ENCODE measurements at regions not wholly inside any gene's neighbourhood (a gene's known extent, or its start where the extent isn't known, plus 50 kb on each side); places are given as distances from the start of the nearest gene placed in this dataset.

DNA sequence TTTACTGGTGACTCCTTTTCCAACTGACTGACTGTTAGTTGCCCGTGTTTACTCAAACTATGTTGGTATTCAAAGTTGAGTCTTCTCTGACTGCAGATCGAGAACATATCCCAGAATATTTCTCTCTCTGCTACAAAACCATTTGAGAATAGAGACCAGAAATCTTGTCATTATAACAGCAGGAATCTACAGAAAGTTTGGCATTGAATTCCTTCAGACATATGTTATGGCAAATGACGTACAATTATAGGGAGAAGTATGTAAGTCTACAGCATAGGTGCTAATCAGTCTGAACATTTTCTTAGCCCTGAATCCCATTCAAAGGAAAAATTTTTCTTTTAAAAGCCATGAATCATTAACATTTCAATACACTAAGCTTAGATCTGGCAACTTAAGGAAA is 239.8 kb upstream of the SOX9 start:
- TF ChIP-seq, protein P1, sequence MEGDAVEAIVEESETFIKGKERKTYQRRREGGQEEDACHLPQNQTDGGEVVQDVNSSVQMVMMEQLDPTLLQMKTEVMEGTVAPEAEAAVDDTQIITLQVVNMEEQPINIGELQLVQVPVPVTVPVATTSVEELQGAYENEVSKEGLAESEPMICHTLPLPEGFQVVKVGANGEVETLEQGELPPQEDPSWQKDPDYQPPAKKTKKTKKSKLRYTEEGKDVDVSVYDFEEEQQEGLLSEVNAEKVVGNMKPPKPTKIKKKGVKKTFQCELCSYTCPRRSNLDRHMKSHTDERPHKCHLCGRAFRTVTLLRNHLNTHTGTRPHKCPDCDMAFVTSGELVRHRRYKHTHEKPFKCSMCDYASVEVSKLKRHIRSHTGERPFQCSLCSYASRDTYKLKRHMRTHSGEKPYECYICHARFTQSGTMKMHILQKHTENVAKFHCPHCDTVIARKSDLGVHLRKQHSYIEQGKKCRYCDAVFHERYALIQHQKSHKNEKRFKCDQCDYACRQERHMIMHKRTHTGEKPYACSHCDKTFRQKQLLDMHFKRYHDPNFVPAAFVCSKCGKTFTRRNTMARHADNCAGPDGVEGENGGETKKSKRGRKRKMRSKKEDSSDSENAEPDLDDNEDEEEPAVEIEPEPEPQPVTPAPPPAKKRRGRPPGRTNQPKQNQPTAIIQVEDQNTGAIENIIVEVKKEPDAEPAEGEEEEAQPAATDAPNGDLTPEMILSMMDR (IDR thresholded peaks at IDR 0.05; ENCODE audit: low read depth, low read length, missing control alignments), result no peak
- in situ Hi-C loops (cut with HindIII; ENCODE audit: low sequenced_read_pairs), result no loop called here
- no peak for DNase-seq (ENCODE audit: low read depth)
- no peak overlapping the region for H3K4me3 ChIP-seq (ENCODE audit: low read depth, low read length)

DNA sequence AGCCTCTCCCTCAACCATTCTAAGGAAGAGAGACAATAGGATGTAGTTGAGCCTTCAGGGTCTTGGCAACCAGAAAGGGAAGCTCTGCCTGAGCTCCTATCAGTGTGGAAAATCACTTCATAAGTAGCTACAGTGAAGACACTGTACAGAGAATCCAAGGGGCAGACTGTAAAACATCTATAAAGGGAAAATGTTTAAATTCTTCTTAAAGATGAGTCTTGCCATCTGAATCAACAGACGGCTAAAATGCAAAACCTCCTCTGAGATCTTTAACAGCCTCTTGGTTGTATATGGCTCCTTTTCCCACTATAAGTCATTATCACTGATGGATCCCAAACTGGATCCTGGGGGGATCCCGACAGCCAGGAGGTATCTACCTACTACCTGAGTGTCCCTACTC is 239.2 kb upstream of the SOX9 start:
- TF ChIP-seq, protein P1 (IDR thresholded peaks at IDR 0.05; ENCODE audit: low read depth, low read length, missing control alignments), result no peak
- DNase-seq (ENCODE audit: low read depth), result no peak
- in situ Hi-C loops (cut with HindIII; ENCODE audit: low sequenced_read_pairs), result no loop called here
- no peak overlapping the region for H3K4me3 ChIP-seq (ENCODE audit: low read depth, low read length)

DNA sequence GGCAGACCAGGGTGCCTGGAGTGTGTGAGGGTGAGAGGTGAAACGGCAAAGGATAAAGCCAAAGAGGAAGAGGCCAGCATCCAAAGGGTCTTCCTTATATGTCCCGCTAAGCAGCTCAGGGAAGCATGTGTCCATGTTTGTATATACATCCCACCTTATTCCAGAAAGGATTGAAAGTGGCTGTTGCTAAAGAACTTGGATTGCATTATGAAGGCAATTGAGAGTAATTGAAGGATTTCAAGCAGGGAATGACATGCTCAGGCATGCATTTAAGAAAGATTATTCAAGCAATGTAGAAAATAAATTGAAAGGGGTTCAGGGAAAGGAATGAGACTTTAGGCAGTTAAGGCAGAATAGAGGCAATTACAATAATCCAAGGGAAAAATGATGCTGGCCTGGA is 237.6 kb upstream of the SOX9 start:
- in situ Hi-C loops (cut with HindIII; ENCODE audit: low sequenced_read_pairs), result no loop called here
- no peak overlapping the region for H3K4me3 ChIP-seq (ENCODE audit: low read depth, low read length)
- TF ChIP-seq, protein P1 (IDR thresholded peaks at IDR 0.05; ENCODE audit: low read depth, low read length, missing control alignments), result no peak
- DNase-seq (ENCODE audit: low read depth), result no peak

DNA sequence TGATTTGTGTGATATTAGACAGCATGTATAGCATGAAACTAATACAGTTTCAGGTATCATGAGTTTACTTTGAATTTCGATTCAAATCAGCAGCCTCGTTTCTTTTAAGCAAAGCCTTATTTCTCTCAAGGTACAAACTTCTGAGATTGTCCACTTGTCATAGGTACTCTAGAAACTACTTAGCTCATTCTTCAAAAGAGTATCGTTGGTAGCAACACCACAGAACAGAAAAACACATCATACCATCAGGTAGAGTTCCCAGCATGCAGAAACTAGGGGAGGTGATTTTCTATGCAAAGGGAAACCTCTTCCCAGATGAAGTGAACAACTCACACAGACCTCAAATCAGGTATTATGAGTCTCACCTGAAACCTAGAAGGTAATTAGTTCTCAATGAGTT is 237.0 kb upstream of the SOX9 start:
- no peak overlapping the region for H3K4me3 ChIP-seq (ENCODE audit: low read depth, low read length)
- in situ Hi-C loops (cut with HindIII; ENCODE audit: low sequenced_read_pairs), result no loop called here
- DNase-seq (ENCODE audit: low read depth), result no peak
- TF ChIP-seq, protein P1 (IDR thresholded peaks at IDR 0.05; ENCODE audit: low read depth, low read length, missing control alignments), result no peak

DNA sequence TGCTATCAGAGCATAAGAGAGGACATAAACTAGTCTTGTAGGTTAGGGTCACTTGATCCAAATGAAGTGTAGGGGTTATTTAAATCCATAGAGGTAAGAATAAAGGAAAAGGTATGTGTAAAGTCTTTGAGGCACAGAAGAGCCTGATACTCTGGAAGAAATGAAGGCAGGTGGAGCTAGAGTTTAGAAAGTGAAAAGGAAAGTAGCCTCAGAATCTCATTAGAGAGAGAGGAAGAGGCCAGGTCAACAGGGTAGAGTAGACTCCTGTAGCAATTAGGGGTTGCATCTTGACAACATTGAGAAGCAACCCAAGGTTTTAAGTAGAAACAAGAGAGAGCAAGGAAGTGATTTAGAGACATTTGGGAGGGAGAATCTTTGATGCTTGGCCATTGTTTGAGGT is 235.2 kb upstream of the SOX9 start:
- H3K4me3 ChIP-seq (ENCODE audit: low read depth, low read length), result no peak overlapping the region
- no peak for DNase-seq (ENCODE audit: low read depth)
- TF ChIP-seq, protein P1 (IDR thresholded peaks at IDR 0.05; ENCODE audit: low read depth, low read length, missing control alignments), result no peak
- in situ Hi-C loops (cut with HindIII; ENCODE audit: low sequenced_read_pairs), result no loop called here

DNA sequence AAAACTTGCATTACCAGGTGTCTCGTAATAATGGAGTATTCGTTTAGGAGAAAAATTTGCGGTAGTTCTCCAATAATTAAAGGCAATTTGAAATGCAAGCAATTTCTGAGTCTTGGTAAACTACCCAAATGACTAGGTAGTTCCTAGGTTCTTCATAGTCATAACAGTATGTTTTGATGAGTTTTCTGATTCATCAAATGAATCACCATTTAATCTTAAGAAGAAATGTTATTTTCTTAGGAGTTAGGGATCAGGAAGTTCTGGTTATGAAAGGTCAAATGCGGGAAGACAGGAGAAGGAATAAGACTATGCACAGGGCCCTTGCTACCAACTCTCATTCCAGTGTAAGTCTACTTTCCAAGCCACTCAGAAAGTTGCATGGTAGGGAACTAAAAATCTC is 221.5 kb upstream of the SOX9 start:
- no peak for DNase-seq (ENCODE audit: low read depth)
- no peak overlapping the region for H3K4me3 ChIP-seq (ENCODE audit: low read depth, low read length)
- in situ Hi-C loops (cut with HindIII; ENCODE audit: low sequenced_read_pairs), result no loop called here
- TF ChIP-seq, protein P1 (IDR thresholded peaks at IDR 0.05; ENCODE audit: low read depth, low read length, missing control alignments), result no peak

Measured in astrocyte of the cerebellum (primary cell).